COR-L47 (cell line): ENCODE measurements at regions not wholly inside any gene's neighbourhood (a gene's known extent, or its start where the extent isn't known, plus 50 kb on each side); places are given as distances from the start of the nearest gene placed in this dataset.
"Not testable (repeated sequence)": the region's sequence is repeated elsewhere in the genome, so short reads cannot be mapped to it uniquely, and the experiment has no call there.

Experiments used
- DNase-seq: peaks from one replicate; lab custom pipeline; 2025; lab: John Stamatoyannopoulos, UW

GRCh38 chr6:74488726-74489125, 717.1 kb downstream of the COL12A1 start:
- DNase-seq, result not testable (repeated sequence)

- DNase-seq, result no peak
These were observed 723.7 kb downstream of the COL12A1 start for GRCh38 chr6:74482180-74482579.

GRCh38 chr6:74480561-74480960, 725.3 kb downstream of the COL12A1 start:
- no peak for DNase-seq

- DNase-seq, result no peak
These were observed 725.9 kb downstream of the COL12A1 start for GRCh38 chr6:74479960-74480359.

DNA sequence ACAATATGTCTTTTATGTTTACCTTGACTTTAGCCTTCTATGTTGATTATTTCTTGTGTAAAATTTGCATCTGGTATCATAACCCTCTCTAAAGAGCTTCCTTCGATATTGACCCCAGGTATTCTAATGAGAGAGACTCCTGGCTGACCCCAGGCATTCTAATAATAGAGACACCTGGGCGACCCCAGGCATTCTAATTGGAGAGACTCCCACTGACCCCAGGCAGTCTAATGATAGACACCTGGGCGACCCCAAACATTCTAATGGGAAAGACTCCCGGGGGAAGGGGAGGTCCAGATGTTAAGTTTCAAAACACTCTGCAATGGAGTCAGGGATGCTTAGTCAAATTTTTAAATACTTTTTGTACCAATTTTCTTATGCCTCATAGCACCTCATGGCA, 726.4 kb downstream of the COL12A1 start:
- DNase-seq, result no peak

DNA sequence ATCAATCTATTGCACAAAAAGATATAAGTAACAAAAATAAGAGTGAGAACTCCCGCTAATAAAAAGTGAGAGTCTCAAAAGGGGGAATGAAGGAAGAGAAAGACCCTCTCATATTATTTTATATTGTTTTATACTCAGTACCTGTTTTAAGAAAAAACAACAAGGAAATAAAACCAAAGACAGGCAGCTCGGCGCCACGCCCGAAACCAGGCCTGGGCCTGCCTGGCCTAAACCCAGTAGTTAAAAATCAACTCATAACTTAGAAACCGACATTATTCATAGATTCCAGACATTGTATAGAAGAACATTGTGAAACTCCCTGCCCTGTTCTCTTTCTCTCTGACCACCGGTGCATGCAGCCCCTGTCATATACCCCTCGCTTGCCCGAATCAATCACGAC, 731.8 kb downstream of the COL12A1 start:
- DNase-seq, result not testable (repeated sequence)

DNA sequence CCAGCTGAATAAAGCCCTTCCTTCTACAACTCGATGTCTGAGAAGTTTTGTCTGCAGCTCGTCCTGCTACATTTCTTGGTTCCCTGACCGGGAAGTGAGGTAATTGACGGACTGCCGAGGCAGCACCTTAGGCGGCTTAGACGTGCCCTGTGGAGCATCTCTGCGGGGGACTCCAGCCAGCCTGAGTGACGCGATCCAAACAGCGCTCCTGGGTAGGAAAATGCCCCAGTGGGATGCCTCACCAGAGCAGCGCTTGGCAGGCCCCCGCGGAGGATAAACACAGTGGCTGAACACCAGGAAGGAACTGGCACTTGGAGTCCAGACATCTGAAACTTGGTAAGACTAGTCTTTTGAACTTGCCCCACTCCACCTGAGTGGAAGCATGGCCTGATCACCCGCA, 737.3 kb downstream of the COL12A1 start:
- not testable (repeated sequence) for DNase-seq

DNA sequence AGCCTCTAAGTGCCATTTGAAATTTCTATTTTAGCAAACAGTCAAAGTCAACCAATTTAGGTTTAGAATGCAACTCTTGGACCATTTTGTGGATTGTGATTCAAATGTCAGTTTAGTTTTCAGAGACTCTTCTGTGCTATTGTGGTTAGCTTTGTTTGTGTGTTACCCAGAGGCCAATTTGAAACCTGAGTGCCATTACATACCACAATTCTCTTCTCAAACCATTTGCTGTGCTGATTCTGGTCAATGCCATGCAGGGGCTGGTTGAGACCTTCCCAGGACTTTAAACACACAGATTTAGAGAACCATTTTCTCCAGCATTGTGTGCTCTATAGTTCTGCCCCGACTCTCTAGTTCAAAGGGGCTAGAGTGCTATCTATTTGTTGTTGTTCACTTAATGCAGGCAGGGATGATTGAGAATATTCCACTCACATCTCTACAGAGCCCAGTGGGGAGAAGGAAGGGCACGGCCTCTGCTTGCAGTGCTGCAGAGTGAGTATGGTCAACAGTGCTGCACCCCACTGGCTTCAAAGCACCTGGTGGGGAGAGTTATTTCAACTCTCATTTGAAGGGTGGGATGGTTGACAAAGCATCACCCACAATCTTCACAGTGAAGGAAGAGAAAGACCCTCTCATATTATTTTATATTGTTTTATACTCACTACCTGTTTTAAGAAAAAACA, 738.2 kb downstream of the COL12A1 start:
- DNase-seq, result no peak

DNA sequence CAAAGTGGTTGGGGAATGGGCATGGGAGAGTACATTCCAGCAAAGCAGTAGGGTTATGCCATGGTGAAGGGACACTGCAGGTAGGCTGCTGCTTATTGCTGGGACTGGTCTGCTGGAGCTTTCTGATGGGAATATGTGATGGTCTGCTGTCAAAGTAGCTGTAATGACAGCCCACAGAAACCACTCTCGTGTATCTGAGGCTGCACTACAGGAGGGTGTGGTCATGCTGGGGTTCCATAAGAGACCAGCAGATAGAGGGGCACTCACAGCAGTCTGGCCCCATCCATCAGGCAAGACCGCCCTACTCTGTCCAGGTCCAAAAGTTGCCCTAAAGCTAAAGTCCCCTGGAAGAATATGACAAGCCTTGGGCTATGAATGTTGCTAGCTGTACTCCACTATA, 739.3 kb downstream of the COL12A1 start:
- DNase-seq, result no peak

DNA sequence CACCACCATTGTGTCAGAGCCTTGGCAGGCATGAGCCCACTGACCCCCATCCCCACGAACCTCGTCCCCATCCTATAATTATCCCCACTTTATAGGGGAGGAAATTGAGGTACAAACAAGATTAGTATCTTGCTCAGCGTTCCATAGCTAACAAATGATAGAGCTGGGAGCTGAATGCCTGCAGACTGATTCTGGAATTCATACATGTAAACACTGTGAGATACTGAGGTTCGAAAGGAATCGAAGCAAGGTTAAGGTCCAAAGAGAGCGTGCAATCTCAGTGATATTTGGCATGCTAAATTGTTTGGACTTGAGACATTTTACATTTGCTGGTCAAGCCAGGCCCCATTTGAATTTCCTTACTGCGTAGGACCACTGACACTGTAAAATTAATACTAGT, 746.6 kb downstream of the COL12A1 start:
- no peak for DNase-seq

DNA sequence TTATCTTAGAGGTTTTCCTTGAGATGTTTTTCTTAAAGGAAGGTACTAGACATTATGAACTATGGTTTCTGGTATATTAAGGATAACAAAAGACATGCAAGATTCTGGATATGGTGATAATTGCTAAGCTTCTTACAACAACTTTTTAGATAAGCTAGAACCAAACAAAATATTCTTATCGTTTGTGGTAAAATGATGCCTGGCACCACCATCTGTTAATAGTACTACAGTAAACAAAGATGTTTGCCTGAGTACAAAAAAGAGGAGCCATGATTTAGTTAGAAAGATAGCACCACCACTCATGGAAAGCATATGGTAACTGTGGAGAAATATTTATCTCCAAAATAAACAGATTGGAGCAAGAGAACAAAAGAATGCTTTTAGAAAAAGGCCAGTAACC, 747.3 kb downstream of the COL12A1 start:
- DNase-seq, result no peak

DNA sequence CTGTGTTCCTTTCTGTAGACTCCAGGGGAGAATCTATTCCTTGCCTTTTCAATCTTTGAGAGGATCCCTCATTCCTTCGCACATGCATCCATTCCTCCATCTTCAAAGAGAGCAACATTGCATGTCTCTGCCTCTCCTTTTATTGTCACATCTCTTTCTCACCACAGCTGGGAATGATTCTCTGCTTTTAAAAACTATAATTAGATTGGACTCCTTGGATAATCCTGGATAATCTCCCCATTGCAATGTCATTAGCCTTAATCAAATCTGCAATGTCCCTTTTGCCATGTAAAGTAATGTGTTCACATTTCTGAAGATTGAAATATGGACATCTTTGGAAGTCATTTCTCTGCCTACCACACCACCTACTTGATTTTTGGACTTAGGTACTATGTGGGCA, 750.1 kb downstream of the COL12A1 start:
- no peak for DNase-seq

DNA sequence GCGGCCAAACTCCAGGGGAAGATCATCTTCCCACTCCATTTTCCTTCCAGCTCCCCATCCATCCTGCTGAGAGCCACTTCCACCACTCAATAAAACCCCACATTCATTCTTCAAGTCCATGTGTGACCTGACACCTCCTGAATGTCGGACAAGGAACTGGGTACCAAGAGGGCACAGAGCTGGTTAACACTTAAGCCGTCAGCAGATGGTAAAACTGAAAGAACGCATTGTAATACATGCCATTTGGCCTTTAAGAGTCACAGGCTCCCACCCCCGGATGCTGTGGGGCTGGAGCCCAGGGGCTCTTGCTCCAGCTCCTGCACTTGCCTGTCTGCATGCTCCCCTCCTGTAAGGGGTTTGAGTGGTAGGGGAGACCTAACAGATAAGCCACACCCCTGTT, 753.9 kb downstream of the COL12A1 start:
- no peak for DNase-seq

DNA sequence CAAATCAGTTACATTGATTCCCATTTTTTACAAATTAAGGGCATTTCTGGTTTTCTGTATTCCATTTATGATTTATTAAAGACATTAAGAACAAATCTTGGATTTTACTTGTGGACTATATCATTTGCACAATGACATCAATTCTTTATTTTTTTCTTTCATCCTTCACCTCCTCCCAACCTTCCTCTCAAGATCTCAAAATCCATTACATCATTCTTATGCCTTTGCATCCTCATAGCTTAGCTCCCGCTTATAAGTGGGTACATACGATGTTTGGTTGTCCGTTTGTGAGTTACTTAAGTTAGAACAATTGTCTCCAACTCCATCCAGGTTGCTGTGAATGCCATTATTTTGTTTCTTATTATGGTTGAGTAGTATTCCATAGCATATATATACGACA, 752.8 kb downstream of the CD109 start:
- DNase-seq, result no peak

DNA sequence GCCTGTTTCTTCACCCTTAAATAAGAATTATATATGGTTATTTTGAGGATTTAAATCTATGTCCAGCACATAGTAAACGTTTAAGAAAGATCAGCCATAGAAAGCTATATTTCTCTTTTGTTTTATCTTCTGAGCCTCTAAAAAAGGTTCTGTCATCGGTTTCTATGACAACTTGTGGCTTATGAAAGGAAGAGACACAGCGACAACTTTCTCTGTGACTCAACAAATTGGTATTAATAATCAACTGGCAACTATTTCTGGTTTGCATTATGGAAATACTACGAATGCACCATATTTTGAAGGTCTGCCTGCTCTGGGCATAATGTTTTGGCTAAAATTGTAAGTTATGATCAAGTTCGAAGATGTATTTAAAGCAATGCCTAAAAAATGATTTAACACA, 751.0 kb downstream of the CD109 start:
- DNase-seq, result no peak

DNA sequence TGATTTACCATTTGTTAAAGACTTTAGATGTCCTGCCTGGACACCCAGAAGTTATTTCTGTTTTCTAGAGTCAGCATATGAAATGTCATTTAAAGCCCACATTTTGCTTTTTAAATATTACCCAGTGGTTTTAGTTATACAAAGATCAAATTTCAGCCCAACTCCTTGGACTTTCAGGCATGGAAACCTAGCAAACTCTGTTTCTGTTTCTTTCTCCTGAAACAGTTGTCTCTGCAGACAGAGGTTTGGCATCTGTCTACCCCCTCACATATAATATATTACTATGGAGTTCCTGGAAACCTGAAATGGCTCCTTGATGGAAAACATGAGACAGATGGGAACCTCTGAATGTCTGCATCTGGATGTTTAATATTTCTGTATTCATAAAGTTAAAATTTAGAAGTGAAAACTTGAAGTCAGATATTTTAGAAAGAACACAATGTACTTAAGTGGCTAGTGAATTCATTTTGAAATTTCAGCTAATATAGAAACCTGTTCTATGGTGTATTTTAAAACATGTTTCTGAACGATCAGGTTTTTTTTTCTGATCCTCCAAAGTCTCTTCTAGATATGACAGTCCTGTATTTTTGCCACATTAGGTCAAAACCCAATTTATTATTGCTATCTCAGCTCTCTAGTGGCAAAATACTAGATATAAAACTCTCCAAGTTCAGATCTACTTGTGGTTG, 743.3 kb downstream of the CD109 start:
- no peak for DNase-seq

DNA sequence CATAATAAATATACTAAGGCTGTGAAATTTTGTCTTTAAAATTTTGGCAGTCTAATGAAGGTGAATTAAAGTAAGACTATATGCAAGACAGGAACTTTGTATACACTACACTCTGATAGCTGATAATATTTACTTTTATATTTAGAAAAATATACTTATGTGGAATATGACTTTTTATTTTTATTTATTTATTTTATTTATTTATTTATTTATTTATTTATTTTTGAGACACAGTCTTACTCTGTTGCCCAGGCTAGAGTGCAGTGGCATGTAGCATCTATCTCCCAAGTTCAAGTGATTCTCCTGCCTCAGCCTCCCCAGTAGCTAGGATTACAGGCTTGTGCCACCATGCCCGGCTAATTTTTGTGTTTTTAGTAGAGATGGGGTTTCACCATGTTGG, 742.4 kb downstream of the CD109 start:
- DNase-seq, result not testable (repeated sequence)

GRCh38 chr6:74434171-74434570, 738.2 kb downstream of the CD109 start:
- no peak for DNase-seq

DNA sequence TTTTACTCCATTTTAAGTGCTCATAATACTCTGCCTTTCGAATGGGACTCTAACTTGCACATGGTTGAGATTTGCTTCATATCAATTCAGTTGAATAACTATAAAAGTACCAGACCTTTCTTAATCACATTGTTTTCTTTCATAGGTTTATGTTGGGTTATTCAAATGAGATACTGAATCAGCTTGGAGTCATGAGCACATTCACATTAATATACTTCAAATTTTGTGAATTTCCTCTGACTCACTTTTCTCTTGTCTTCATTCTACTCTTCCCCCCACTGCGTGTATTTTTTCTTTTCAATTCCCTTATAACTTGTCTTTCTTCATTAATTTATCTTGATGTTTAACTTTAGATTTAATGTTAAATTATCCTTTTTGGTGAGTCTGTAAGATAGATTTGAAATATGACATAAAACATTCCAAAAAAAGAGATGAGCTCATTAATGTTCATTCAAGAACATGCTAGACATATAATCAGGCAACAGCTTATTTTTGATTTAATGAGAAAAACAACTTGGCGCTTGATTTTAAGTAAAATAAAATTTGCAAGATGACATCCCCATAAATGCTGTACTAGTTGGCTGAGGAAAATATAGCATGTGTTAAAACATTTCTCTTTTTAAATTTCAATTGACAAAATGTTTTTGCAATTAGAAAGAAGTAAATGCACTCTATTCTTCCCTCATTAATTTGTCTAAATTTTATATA, 736.0 kb downstream of the CD109 start:
- no peak for DNase-seq

- no peak for DNase-seq
These were observed 724.2 kb downstream of the CD109 start for GRCh38 chr6:74420221-74420620.

GRCh38 chr6:74415056-74415455, 719.1 kb downstream of the CD109 start:
- no peak for DNase-seq

DNA sequence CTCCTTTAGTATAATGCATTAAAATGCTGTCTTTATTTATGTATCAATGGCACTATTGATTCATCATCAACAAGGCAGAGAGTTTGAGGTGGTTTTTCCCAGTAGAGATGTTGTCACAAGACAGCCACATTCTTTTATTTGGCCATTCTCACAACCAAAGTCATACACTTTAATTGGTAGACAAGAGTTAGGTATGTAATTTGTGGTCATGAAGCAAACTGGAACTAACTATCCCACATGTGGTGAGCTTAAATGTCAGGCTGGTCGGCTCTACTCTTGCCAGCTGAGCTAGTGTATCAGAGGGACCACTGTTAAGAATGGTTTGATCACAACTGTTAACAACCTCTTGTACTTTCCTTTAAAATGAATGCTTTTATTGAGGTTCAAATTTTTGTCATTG, 714.6 kb downstream of the CD109 start:
- no peak for DNase-seq

DNA sequence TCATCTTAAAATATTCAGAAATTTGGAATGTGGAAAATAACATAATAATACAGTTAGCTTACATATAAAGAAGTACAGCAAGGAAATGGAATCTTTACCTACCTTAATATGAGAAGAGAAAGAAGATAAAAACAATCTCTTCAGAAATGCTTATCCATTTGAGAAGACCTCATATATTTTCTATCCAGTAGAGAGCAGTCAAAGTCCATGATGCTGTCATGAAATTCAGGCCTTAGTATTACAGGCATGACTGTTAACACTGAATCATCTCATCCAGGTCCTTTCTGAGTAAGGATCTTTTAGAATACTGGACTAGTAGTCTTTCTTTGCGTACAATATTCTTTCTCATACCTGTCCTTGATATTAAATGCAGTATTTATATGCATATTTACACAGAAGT, 713.4 kb downstream of the CD109 start:
- no peak for DNase-seq
